ENCODE measurements at regions not wholly inside any gene's neighbourhood (a gene's known extent, or its start where the extent isn't known, plus 50 kb on each side); places are given as distances from the start of the nearest gene placed in this dataset.
A peak's percentile ranks its signal among the peaks of the same experiment; 100 is the strongest.

DNA sequence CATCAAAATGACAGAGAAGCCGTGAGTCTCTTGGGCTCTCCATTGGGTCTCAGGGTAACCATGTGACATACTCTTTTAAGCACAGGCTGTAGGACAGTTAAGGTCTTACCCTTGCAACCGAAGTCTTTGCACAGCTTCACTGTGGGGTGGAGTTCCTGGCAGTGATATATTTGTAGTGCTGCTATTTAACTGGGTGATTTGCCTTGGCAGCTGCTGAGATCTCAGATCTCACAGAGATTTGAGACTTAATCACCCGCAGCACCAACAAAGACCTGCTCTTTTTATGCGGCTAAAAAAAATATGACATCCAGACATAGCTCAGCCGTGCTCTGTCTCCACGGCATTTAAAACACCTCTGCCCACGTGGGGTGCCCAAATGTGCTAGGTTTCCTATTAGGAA is 63.4 kb upstream of the NPTX2 start:
- H3K4me1 ChIP-seq (ENCODE audit: control insufficient read depth in 5 of 5, insufficient read depth in 5 of 5, low read length in 5 of 5) = no peaks in the 10 kb centered on the region
- DNase-seq (no peak), ATAC-seq (ENCODE audit: insufficient read depth, low FRiP score) (no peak)
- H3K9me3 ChIP-seq (ENCODE audit: control insufficient read depth in 4 of 4, insufficient read depth in 3 of 4, low read length in 3 of 4) = peaks cover 0 to 16% (median 6%) of the 10 kb centered on the region in 4 donors
- H3K36me3 ChIP-seq (ENCODE audit: control insufficient read depth in 4 of 4, insufficient read depth in 4 of 4, low read length in 4 of 4) = no peaks in the 10 kb centered on the region
- H3K27ac ChIP-seq (ENCODE audit: low read depth in 1 of 2, low read length in 1 of 2) = no peak overlapping the region
- TF ChIP-seq, protein P1, sequence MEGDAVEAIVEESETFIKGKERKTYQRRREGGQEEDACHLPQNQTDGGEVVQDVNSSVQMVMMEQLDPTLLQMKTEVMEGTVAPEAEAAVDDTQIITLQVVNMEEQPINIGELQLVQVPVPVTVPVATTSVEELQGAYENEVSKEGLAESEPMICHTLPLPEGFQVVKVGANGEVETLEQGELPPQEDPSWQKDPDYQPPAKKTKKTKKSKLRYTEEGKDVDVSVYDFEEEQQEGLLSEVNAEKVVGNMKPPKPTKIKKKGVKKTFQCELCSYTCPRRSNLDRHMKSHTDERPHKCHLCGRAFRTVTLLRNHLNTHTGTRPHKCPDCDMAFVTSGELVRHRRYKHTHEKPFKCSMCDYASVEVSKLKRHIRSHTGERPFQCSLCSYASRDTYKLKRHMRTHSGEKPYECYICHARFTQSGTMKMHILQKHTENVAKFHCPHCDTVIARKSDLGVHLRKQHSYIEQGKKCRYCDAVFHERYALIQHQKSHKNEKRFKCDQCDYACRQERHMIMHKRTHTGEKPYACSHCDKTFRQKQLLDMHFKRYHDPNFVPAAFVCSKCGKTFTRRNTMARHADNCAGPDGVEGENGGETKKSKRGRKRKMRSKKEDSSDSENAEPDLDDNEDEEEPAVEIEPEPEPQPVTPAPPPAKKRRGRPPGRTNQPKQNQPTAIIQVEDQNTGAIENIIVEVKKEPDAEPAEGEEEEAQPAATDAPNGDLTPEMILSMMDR (IDR thresholded peaks at IDR 0.05; ENCODE audit: control extremely low read depth, extremely low read depth) = no peak
- WGBS, 2 donors = 84 to 88% methylated on average over 7 of the region's 7 CpGs
- no peaks in the 10 kb centered on the region for H3K27me3 ChIP-seq (ENCODE audit: control insufficient read depth in 3 of 3, insufficient read depth in 3 of 3, low read length in 2 of 3)
- H3K4me3 ChIP-seq = no peak overlapping the region
- no peak overlapping the region for H3K9ac ChIP-seq (ENCODE audit: insufficient read depth in 1 of 2, low read length in 2 of 2)

DNA sequence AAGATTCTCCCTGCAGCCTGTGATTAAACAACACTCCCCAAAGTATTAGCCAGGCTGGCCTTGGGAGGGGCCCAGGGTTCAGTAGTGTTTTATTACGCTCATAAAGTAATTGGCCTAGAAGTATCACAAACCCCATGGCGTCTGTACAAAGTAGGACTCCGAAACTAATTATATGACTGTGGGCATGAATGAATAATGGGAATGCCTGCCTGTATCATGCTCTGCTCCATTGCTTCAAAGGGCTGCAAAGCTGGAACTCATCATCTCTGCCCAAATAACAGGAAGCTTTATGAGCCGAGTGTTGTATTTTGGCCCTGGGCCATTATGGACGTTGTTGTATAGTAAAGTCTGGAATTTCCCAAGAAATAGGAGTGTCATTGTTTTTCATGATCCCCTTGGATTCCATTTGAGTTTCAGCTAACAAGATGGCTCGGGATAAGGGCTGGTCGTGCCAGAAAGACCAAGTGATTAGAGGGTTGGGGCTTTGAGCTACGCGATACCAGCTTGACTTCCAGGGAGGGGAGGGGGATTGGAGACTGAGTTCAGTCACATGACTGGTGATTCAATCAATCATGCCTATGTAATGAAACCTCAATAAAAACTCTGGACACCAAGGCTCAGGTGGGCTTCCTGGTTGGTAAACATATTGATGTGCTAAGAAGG is 65.3 kb upstream of the NPTX2 start:
- Histone ChIP-seq H3K4me1 (ENCODE audit: control insufficient read depth in 5 of 5, insufficient read depth in 5 of 5, low read length in 5 of 5) (no peaks in the 10 kb centered on the region), H3K27ac (ENCODE audit: low read depth in 1 of 2, low read length in 1 of 2) (no peak overlapping the region), H3K27me3 (ENCODE audit: control insufficient read depth in 3 of 3, insufficient read depth in 3 of 3, low read length in 2 of 3) (no peaks in the 10 kb centered on the region), H3K9me3 (ENCODE audit: control insufficient read depth in 4 of 4, insufficient read depth in 3 of 4, low read length in 3 of 4) (peaks cover 0 to 16% (median 6%) of the 10 kb centered on the region in 4 donors), H3K4me3 (no peak overlapping the region), H3K9ac (ENCODE audit: insufficient read depth in 1 of 2, low read length in 2 of 2) (no peak overlapping the region), H3K36me3 (ENCODE audit: control insufficient read depth in 4 of 4, insufficient read depth in 4 of 4, low read length in 4 of 4) (no peaks in the 10 kb centered on the region)
- 74 to 85% methylated on average over 9 of the region's 9 CpGs for WGBS, 2 donors
- ATAC-seq (ENCODE audit: insufficient read depth, low FRiP score) = no peak
- DNase-seq = peak in 1 of 3 donors; percentile 24
- TF ChIP-seq, protein P1 (IDR thresholded peaks at IDR 0.05; ENCODE audit: control extremely low read depth, extremely low read depth) = no peak

DNA sequence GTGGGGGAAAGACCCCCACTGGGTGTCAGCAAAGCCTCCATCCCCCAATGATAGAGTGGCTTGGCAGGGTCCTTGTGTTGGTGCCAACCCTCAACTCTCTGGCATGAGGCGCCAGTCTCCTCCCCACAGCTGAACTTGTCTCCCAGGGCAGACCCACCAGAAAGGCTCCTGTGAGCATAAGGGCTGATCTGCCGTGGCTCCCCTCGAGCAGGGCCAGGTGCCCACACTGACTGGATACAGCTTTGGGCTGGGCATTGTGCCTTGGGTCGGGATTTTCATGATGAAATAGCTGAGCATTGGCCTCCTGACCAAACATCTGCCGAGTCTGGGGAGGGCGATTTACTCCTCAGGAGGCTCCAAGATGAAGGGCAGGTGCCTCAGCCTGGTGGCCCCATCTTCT is 68.1 kb upstream of the NPTX2 start:
- Histone ChIP-seq H3K9me3 (ENCODE audit: control insufficient read depth in 4 of 4, insufficient read depth in 3 of 4, low read length in 3 of 4) (peaks cover 0 to 16% (median 5%) of the 10 kb centered on the region in 4 donors), H3K4me3 (no peak overlapping the region), H3K9ac (ENCODE audit: insufficient read depth in 1 of 2, low read length in 2 of 2) (no peak overlapping the region), H3K27me3 (ENCODE audit: control insufficient read depth in 3 of 3, insufficient read depth in 3 of 3, low read length in 2 of 3) (no peaks in the 10 kb centered on the region), H3K36me3 (ENCODE audit: control insufficient read depth in 4 of 4, insufficient read depth in 4 of 4, low read length in 4 of 4) (no peaks in the 10 kb centered on the region), H3K27ac (ENCODE audit: low read depth in 1 of 2, low read length in 1 of 2) (no peak overlapping the region), H3K4me1 (ENCODE audit: control insufficient read depth in 5 of 5, insufficient read depth in 5 of 5, low read length in 5 of 5) (no peaks in the 10 kb centered on the region)
- DNase-seq (peak; percentile 12 to 21 (median 18)), ATAC-seq (ENCODE audit: insufficient read depth, low FRiP score) (no peak)
- TF ChIP-seq, protein P1 (IDR thresholded peaks at IDR 0.05; ENCODE audit: control extremely low read depth, extremely low read depth) = no peak
- 76 to 79% methylated on average over 6 of the region's 6 CpGs for WGBS, 2 donors

DNA sequence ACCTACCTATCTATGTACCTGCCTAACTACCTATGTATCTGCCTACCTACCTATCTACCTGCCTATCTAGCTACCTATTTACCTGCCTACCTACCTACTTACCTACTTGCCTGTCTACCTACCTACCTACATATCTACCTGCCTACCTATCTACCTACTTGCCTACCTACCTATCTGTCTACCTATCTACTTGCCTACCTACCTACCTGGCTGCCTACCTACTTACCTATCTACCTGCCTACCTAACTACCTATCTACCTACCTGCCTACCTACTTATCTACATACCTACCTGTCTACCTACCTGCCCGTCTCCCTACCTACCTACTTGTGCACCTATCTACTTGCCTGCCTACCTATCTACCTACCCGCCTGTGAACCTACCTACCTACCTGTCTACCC is 68.7 kb upstream of the NPTX2 start:
- no peak for DNase-seq
- H3K36me3 ChIP-seq (ENCODE audit: control insufficient read depth in 4 of 4, insufficient read depth in 4 of 4, low read length in 4 of 4) = no peaks in the 10 kb centered on the region
- H3K4me3 ChIP-seq = no peak overlapping the region
- peaks cover 0 to 16% (median 5%) of the 10 kb centered on the region in 4 donors for H3K9me3 ChIP-seq (ENCODE audit: control insufficient read depth in 4 of 4, insufficient read depth in 3 of 4, low read length in 3 of 4)
- WGBS, 2 donors = 87 to 89% methylated on average over 2 of the region's 2 CpGs
- H3K9ac ChIP-seq (ENCODE audit: insufficient read depth in 1 of 2, low read length in 2 of 2) = no peak overlapping the region
- TF ChIP-seq, protein P1 (IDR thresholded peaks at IDR 0.05; ENCODE audit: control extremely low read depth, extremely low read depth) = no peak
- H3K27ac ChIP-seq (ENCODE audit: low read depth in 1 of 2, low read length in 1 of 2) = no peak overlapping the region
- H3K4me1 ChIP-seq (ENCODE audit: control insufficient read depth in 5 of 5, insufficient read depth in 5 of 5, low read length in 5 of 5) = no peaks in the 10 kb centered on the region
- no peak for ATAC-seq (ENCODE audit: insufficient read depth, low FRiP score)
- no peaks in the 10 kb centered on the region for H3K27me3 ChIP-seq (ENCODE audit: control insufficient read depth in 3 of 3, insufficient read depth in 3 of 3, low read length in 2 of 3)
